Natural killer cell (primary cell): ENCODE measurements at regions not wholly inside any gene's neighbourhood (a gene's known extent, or its start where the extent isn't known, plus 50 kb on each side); places are given as distances from the start of the nearest gene placed in this dataset.

Experiments
- ATAC-seq, 3 donors: fragments of 150-1000 bp in 2 of 3; fragments of 200-7000 bp in 1 of 3; cut with Tn5 transposase; 1 replicate in 1 of 3; 2 replicates in 2 of 3; pipeline ENCODE4 v1.10.0; 2021; ENCODE audit warnings: mild to moderate bottlenecking in 2 of 3, moderate library complexity in 2 of 3
- DNase-seq, 2 donors: peaks; one replicate each; pipeline versions ENCODE4 v3.0.0 to v3.0.0-alpha.2; 2013 to 2021; ENCODE audit warnings: mixed read lengths in 1 of 2
- H3K27ac ChIP-seq: one replicate; pipeline ENCODE4 v1.5.1; 2013; ENCODE audit warnings: mild to moderate bottlenecking, low read length
- H3K27me3 ChIP-seq: one replicate; pipeline ENCODE4 v1.6.1; 2013; ENCODE audit warnings: low read length; ENCODE audit not compliant: control insufficient read depth, insufficient read depth
- H3K36me3 ChIP-seq: one replicate; pipeline ENCODE4 v1.6.1; 2013; ENCODE audit warnings: low read length; ENCODE audit not compliant: control insufficient read depth, insufficient read depth
- H3K4me1 ChIP-seq: one replicate; pipeline ENCODE4 v1.6.1; 2013; ENCODE audit warnings: low read length; ENCODE audit not compliant: control insufficient read depth, insufficient read depth
- H3K4me3 ChIP-seq: one replicate; pipeline ENCODE4 v1.5.1; 2013; ENCODE audit warnings: low read length
- H3K9me3 ChIP-seq: one replicate; pipeline ENCODE4 v1.6.1; 2013; ENCODE audit warnings: low read length; ENCODE audit not compliant: control insufficient read depth, insufficient read depth
- H3K27ac Mint-ChIP-seq, 2 donors: one replicate each; pipeline ENCODE4 v1.8.0; 2022; ENCODE audit warnings: mild to moderate bottlenecking in 2 of 2, mixed read lengths in 2 of 2, moderate library complexity in 1 of 2
- H3K27me3 Mint-ChIP-seq, 2 donors: one replicate each; pipeline ENCODE4 v1.8.0; 2022; ENCODE audit warnings: low read depth in 2 of 2, mixed read lengths in 2 of 2
- H3K36me3 Mint-ChIP-seq: one replicate; pipeline ENCODE4 v1.8.0; 2022; ENCODE audit warnings: mixed read lengths
- H3K4me1 Mint-ChIP-seq, 2 donors: one replicate each; pipeline ENCODE4 v1.8.0; 2022; ENCODE audit warnings: mixed read lengths in 2 of 2
- H3K4me3 Mint-ChIP-seq: one replicate; pipeline ENCODE4 v1.8.0; 2022; ENCODE audit warnings: mild to moderate bottlenecking, moderate library complexity, mixed read lengths
- H3K9me3 Mint-ChIP-seq, 2 donors: one replicate each; pipeline ENCODE4 v1.8.0; 2022; ENCODE audit warnings: mixed read lengths in 2 of 2
- CTCF ChIP-seq: fragments of 200-600 bp; IDR thresholded peaks from one replicate; pipeline ENCODE4 v1.8.0; 2022; ENCODE audit warnings: antibody characterized with exemption
- WGBS: methylation state at CpG from one replicate; pipeline ENCODE4 v1.1.7; 2013; ENCODE audit warnings: missing lambda C conversion rate; ENCODE audit not compliant: insufficient coverage; 5-methylcytosine and 5-hydroxymethylcytosine counted together
- intact Hi-C: fragments of 100-400 bp; cut with micrococcal nuclease; formaldehyde crosslinking; loops from one replicate; pipeline ENCODE4 v1.14.2; 2022

GRCh38 chr17:33730131-33730530 lies 437.0 kb upstream of the ASIC2 start:
- no peak overlapping the region for H3K27ac Mint-ChIP-seq
- H3K4me1 Mint-ChIP-seq = no peaks in the 10 kb centered on the region
- peaks cover 3% of the 10 kb centered on the region for H3K27me3 ChIP-seq
- no peak for TF ChIP-seq CTCF
- no peaks in the 10 kb centered on the region for H3K9me3 ChIP-seq
- intact Hi-C loops = no loop called here
- 68% methylated on average over 2 of the region's 2 CpGs for WGBS
- peaks cover 0 to 3% of the 10 kb centered on the region in 2 donors for H3K9me3 Mint-ChIP-seq
- H3K27ac ChIP-seq = no peak overlapping the region
- H3K4me1 ChIP-seq = no peaks in the 10 kb centered on the region
- no peak overlapping the region for H3K4me3 Mint-ChIP-seq
- DNase-seq (no peak), ATAC-seq (no peak)
- H3K36me3 Mint-ChIP-seq = no peaks in the 10 kb centered on the region
- no peak overlapping the region for H3K4me3 ChIP-seq
- no peaks in the 10 kb centered on the region for H3K36me3 ChIP-seq
- peaks cover 16 to 22% of the 10 kb centered on the region in 2 donors for H3K27me3 Mint-ChIP-seq

GRCh38 chr17:33732116-33732515 lies 439.0 kb upstream of the ASIC2 start:
- H3K4me3 Mint-ChIP-seq = no peak overlapping the region
- ATAC-seq = no peak
- H3K4me3 ChIP-seq = no peak overlapping the region
- no peaks in the 10 kb centered on the region for H3K9me3 ChIP-seq
- H3K36me3 Mint-ChIP-seq = no peaks in the 10 kb centered on the region
- no peak for TF ChIP-seq CTCF
- peaks cover 0 to 3% of the 10 kb centered on the region in 2 donors for H3K9me3 Mint-ChIP-seq
- intact Hi-C loops = no loop called here
- 50% methylated on average over 2 of the region's 3 CpGs for WGBS
- no peaks in the 10 kb centered on the region for H3K27me3 ChIP-seq
- no peak overlapping the region for H3K27ac ChIP-seq
- H3K4me1 Mint-ChIP-seq = no peaks in the 10 kb centered on the region
- no peak for DNase-seq
- no peaks in the 10 kb centered on the region for H3K36me3 ChIP-seq
- no peak overlapping the region for H3K27ac Mint-ChIP-seq
- no peaks in the 10 kb centered on the region for H3K4me1 ChIP-seq
- H3K27me3 Mint-ChIP-seq = peaks cover 13 to 21% of the 10 kb centered on the region in 2 donors

GRCh38 chr17:33739714-33740113 lies 446.6 kb upstream of the ASIC2 start:
- H3K4me3 Mint-ChIP-seq = no peak overlapping the region
- intact Hi-C loops = no loop called here
- ATAC-seq (no peak), DNase-seq (no peak)
- H3K36me3 Mint-ChIP-seq = no peaks in the 10 kb centered on the region
- Histone ChIP-seq H3K4me1 (no peaks in the 10 kb centered on the region), H3K9me3 (no peaks in the 10 kb centered on the region), H3K4me3 (no peak overlapping the region), H3K27ac (no peak overlapping the region), H3K27me3 (peaks cover 2% of the 10 kb centered on the region), H3K36me3 (no peaks in the 10 kb centered on the region)
- no peak overlapping the region for H3K27ac Mint-ChIP-seq
- no peaks in the 10 kb centered on the region for H3K9me3 Mint-ChIP-seq
- TF ChIP-seq CTCF = peak; percentile 15
- peaks cover 15 to 49% of the 10 kb centered on the region in 2 donors for H3K27me3 Mint-ChIP-seq
- H3K4me1 Mint-ChIP-seq = no peaks in the 10 kb centered on the region

GRCh38 chr17:33745047-33745760 lies 452.1 kb upstream of the ASIC2 start:
- Histone ChIP-seq H3K36me3 (no peaks in the 10 kb centered on the region), H3K4me3 (no peak overlapping the region), H3K27ac (no peak overlapping the region), H3K27me3 (no peaks in the 10 kb centered on the region), H3K9me3 (no peaks in the 10 kb centered on the region), H3K4me1 (no peaks in the 10 kb centered on the region)
- Mint-ChIP-seq H3K36me3 (no peaks in the 10 kb centered on the region), H3K9me3 (no peaks in the 10 kb centered on the region), H3K27me3 (peaks cover 15 to 36% of the 10 kb centered on the region in 2 donors), H3K27ac (no peak overlapping the region), H3K4me1 (no peaks in the 10 kb centered on the region), H3K4me3 (no peak overlapping the region)
- DNase-seq (no peak), ATAC-seq (no peak)
- intact Hi-C loops = no loop called here
- WGBS = 61% methylated on average over 2 of the region's 3 CpGs
- TF ChIP-seq CTCF = no peak
